HG02970 (cell line): ENCODE measurements at regions not wholly inside any gene's neighbourhood (a gene's known extent, or its start where the extent isn't known, plus 50 kb on each side); places are given as distances from the start of the nearest gene placed in this dataset.

Source experiments
- ATAC-seq: cut with Tn5 transposase; IDR thresholded peaks from one replicate; pipeline ENCODE4 v1.9.1; 2021; ENCODE audit warnings: mild to moderate bottlenecking, moderate library complexity, moderate number of reproducible peaks; ENCODE audit not compliant: unreplicated experiment, low FRiP score

DNA sequence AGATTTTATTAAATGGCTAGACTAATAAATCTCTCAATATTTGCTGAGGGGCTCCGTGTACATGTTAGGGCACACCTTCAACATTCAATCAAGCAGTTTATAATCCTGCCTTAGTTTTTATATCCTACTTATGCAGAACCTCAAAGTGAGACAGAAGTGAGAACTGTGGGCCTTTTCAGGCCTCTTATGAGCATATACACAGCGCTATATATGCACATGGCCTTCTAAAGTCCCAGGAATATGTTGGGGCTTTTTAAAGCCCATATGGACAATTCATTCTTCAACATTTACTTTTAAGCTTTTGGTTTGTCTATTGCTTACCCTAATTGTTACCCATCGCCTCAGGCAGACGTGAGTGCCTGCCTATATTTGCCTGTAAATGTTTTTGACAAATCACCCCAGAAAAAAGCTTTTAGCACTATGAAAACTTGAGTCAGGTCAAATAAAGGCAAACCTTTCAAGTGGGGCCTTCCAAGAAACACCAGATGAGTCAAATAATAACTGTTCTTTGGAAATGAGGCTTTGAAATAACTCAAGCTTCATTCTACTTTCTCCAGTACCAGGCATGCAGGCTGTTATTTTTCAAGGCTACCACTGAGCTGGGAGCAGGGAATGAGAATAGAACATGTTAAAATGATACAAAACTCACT, 58.2 kb downstream of the ESM1 start:
- no peak for ATAC-seq

DNA sequence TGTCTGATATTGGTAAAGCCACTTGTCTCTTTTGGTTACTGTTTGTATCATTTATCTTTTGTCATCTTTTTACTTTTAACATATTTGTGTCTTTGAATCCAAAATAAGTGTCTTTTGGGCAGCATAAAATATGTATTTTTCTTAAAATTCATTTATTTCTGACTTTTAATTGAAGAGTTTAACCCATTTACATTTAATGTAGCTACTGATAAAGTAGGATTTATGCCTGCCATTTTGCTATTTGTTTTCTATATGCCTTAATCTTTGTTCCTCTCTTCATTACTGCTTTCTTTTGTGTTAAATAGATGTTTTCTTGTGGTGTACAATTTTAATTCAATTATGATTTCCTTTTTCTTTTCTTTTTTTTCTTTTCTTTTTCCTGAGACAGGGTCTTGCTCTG, 60.9 kb downstream of the ESM1 start:
- no peak for ATAC-seq

DNA sequence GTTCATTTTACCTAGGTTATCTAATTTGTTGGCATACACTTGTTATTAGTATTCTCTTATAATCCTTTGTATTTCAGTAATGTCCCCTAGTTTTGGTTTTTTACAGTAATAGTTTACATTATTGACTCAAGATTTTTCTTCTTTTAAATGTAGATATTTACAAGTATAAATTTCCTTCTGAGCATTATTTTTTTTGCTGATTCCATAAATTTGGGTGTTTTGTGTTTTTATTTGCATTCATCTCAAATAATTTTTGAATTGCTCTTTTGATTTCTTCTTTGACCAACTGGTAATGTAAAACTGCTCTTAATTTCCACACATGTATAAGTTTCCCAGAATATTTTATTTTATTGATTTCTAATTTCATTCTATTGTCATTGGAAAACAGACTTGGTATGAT, 68.1 kb downstream of the ESM1 start:
- no peak for ATAC-seq

DNA sequence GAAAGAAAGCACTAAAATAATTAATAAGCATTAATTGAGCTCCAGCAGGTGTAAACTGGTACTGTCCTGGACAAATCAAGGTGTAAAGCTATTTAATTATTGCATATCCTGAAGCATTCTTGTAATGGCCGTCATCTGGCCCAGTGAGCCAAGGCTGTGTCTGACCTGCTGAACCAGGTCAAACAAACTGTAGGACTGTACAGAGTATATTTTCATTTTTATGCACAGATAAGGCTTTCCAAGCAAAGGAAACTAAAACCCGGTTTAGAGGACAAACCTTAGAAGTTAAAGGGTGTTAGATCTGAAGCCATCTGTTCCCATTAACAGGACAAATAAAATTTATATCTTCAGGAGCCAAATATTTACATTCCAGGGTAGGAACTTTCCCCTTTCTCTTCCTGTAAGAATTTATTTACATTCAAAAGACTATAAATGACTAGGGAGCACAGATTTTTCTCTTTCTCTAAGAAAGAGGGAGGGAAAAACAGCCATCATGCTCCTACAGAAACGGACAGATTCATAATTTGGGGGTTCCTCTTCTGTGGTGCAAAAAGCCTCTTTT, 69.8 kb downstream of the ESM1 start:
- ATAC-seq, result no peak

DNA sequence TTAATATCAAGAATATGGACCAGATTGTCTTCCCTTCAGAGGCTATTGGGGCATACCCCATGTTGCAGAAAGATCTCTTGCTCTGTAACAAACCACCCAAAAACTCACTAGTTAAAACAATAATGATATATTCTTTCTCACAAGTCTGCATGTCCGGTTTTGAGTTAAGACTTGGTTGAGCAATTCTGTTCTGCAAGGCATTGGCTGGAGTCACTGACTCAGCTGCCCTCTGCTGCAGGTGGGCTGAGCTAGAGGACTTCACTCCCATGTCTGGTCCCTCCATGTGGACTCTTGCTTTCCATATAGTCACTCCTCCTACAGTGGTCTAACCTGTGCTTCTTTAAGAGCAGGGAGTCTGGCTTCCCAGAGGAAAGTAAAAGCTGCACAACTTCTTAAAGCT, 73.4 kb downstream of the ESM1 start:
- no peak for ATAC-seq

DNA sequence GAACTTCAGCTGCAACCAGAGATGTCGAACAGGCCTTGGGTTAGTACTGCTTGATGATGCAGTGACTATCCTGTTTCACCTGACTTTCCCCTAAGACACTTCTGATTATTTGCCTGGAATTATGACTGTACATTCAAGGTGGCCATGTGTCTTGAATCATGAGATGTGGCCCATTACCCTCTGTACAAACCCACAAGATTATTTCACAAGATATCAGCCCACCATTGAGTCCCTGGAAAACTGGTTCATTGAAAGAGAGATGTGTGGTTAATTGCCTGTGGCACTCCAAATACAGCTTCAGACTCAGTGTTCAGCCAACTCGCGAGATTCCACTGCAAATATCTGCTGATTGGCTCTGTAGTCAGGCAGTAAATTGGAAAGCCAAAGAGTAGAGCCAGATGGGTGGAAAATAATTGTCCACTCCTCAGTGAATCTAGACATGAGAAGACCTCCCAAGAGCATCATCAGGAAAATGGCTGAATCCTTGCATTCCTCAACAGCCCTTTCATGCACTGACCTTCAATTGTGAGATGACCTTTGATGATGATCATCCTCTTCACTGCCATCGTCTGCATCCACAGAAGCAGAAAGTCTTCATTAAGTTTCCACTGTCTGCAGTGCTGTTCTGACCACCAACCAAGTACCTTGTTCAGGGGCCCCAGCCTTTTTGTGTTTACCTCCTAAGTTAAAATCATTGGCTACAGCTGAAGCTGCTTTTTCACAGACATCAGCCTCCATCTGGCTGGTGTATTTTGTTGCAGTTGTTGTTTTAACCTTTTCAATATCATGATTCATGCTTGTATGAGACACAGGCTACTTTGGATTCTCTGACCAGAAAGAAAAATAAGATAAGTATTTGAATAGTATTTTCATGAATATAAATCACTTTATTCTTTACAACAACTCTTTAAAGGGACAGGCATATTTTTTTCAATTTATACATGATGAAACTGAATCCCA, 75.2 kb downstream of the ESM1 start:
- no peak for ATAC-seq

DNA sequence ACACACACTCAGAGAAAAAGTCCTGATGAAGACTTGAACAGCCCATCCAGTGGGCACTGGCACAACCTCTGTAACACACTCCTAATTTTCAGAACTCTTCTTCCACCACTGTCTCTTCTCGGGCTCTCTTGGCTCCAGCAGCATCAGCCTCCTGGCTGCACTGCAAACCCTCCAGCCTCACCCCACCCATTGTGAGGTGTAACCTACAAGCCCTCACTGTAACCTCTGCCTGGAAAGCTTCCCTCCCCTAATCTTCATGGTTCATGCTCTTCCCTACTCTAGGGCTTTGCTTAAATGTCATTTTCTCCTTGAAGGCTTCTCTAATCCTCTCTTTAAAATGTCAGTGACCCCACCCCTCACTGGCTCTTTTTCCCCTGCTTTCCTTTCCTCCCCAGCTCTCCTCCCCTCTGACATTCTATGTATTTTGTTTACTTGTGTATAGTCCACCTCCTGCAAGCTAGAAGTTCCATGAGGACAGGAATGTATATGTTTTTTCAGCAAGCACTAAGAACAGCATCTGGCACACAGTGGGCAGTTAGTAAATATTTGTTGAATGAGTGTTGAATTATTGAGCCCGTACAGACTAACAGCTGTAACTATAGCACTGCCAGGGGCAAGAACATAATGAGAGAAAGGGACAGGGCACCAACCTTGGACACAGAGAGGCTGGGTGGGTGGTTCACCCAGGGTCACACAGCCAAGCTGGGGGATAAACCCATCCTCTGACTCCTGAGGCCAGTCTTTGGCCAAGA, 76.4 kb downstream of the ESM1 start:
- no peak for ATAC-seq

DNA sequence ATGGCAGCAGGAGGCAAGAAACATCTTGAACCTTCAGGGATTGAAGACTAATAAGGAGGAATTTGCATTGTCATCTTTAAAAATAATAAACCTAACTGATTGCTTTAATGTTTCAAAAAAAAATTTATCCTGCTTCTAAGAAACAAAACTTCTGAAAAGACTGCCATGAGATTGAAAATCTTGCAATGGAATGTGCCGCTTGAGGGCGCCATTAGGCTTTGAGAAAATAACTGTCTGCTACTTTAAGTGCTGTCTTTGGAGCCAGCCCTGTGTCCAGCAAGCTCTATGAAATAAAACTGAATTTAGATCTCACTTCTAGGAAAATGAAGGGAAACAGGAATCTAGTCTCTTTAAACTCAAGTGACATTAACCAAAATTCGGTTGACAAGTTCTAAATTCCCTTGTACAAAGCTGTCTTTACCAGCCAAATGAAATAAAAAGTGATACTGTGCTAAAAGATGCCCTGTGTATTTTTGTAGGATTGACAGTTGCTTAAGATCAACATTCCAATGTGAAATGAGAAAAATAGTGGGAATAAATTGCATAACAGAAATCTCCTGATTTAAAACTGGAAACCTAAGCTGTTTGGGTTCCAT, 79.4 kb downstream of the ESM1 start:
- no peak for ATAC-seq

DNA sequence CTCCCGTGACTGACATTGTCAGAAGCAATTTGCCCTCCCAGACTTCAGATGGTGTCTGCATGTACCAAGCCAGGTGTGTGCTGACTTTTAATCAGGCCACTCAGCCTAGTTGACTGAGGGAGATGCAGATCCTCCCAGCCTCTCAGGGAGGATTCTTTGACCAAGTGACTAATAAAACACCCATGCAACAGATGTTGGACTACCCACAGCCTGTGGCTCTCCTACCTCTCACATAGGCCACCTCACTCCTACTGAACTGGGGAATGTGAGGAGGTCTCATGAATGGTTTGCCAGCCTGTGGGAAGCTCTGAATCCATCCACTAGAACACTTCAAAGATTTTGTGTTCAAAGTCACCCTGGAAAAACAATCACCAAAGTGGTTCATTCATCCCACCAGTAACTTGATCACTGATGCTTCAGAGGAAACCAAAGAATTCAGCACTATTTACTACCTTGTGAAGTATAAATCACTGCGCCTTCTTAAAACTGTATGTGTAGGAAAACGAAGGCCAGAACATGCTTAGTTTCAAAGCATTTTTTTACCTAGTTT, 80.1 kb downstream of the ESM1 start:
- no peak for ATAC-seq

DNA sequence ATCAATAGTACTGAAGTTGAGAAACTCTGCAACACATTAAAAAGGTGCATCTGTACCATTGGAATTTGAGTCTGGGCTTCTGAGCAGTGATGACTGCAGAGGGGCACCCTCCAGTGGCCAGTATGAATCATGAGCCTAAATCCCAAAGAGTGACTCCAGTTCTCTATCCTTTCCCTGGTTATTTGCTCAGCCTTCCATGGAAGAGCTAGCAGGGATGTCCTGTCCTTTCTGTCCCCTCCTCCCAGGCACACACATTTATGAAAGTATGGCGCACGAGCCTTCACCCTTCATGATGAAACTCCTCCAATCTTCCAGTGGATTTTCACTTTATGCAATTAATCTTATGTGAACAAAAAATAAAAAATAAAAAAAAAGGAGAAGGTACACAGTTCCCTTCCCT, 81.0 kb downstream of the ESM1 start:
- no peak for ATAC-seq

DNA sequence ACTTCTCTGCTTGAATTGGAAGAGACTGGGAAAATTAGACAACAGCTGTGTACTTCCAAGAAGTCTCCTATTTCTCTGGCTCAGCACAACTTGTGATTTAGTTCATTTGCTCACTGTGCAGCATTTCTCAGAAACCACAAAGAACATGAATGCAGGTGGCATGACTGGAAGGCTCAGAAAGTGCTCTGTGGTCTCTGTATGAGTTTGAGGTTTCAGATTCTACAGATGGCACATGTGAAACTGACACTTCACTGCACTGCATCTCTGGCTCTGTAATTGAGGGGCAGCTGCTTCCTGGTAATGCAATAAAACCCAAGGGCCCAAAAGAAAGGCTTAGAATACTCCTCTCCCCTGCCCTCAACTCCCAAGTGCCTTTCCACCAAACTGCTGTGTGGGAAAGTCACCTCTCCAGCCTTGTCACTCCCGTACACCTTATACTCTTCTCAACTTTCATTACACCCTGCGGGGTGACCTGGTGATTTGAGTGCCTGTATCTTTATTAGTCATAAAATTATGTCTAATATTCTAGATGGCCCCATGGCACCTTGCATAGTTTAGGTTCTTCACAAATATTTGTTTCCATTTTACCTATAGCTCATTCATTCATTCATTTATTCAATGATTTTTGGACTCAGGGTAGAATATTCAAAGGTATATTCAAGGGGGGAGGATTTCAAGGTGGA, 82.5 kb downstream of the ESM1 start:
- ATAC-seq, result peak; percentile 98

DNA sequence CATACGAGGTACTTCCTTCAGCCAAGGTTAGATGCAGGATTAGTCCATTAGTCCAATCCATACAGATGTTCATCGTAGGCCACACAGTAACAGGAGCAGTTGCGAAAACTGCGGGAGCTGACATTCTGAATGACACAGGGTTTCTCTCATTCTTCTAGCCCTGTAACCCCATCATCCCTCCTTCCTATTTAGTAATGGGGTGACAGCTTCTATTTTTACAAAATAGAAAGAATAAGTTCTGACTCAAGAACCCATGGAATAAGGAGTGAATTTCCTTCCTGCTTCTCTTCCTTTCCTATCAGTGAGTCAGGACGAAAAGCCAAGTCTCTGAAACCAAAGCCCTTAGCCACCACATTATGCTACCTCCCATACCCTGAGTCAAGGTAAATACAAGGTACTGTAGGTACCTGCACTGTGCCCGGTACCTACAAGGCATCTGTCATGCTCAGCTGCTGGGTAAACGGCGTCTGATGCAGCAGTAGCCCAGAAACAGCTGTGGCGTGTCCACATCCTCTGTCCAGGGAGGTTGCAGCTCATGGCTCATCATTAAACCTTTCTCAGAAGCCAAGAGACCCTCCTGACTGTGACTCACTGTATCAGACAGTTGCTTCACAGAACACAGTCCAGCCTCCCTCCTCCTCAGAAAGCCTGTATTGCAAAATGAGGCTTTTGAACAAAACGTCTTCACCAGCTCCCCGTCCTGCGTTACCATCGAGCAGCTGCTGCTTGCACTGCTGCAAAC, 84.2 kb downstream of the ESM1 start:
- no peak for ATAC-seq

DNA sequence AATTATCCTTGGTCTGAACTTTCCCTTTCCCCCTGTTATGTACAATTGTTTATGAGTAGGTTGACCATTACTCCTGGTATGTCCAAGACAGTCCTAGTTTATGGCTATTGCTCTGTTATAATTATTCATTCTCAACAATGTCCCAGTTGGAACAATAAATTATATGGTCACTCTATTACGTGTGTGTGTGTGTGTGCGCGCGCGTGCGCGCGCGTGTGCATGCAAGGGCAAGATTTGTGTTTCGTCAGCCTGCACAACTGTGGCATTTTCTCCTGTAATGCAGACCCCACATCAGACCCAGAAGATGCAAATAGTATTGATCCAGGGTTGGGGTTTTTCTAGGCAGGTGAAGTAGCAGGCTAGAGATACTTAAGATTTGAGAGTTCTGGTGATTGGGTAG, 88.4 kb downstream of the ESM1 start:
- ATAC-seq, result no peak

DNA sequence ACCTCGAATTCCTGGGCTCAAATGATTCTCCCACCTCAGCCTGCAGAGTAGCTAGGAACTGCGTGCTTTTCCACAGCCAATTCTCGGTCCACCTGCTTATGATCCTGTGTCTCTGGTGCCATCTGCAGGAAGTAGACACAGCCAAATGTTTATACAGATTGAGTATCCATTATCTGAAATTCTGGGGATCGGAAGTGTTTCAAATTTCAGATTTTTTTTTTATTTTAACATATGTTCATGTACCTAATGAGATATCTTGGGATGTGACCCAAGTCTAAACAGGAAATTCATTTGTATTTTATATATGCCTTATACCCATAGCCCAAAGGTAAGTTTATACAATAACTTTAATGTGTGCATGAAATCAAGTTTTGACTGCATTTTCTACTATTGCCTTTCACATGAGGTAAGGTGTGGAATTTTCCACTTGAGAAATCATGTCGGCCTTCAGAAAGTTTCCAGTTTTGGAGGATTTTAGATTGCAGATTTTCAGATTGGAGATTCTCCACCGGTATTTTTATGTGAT, 89.5 kb downstream of the ESM1 start:
- ATAC-seq, result no peak

DNA sequence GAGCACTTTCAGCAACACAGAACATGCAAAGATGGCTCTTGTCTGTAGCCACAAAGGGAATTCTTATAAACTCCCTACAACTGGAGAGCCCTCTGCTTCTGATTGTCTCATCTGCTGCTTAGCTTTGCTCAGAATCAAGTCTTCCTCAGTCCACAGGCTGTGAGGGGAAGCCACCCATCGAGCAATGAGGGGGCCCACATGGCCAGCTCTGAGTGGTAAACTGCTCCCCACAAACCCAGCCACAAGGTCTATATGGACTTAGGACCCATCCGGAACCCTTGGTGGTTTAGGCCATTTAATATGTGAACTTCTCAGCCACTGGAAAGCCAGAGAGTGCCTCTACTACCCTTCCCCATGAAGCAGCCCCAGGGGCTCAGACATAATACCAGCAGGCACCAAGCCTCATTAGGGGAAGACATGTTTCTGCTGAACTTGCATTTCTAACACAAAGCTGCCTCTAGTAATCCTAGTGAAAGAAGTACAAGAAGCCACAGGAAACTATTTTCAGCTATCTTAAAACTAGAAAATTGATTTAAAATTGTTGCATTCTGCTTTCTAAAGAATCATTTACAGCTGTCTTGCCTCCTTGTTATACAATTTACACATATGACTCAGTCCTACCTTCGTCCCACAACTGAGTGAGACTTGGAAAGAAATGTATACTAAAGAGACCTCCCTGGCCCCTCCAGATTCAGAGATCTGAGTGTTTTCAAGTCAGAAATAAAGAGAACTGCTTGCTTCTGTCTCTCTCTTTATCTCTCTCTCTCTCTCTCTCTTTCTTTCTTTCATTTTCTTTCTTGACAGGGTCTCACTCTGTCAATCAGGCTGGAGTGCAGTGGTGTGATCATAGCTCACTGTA, 90.2 kb downstream of the ESM1 start:
- ATAC-seq, result no peak

DNA sequence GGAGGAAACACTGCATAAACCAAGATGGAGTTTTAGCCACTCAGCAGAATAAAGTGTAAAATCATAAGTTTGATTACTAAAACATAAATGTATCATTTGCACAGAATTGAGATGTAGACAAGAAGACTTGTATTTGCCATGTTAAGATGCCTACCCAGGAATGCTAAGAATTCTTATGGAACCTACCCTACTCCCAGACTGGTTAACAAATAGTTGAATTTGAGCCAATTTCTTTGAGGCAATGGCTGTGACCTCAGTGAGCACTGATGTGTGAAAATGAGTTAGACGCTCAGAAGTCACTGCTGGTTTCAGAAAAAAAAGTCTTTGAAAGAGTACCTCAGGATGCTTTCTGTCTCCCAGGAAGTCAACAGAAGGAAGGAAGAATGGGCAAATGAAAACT, 95.6 kb downstream of the ESM1 start:
- no peak for ATAC-seq

DNA sequence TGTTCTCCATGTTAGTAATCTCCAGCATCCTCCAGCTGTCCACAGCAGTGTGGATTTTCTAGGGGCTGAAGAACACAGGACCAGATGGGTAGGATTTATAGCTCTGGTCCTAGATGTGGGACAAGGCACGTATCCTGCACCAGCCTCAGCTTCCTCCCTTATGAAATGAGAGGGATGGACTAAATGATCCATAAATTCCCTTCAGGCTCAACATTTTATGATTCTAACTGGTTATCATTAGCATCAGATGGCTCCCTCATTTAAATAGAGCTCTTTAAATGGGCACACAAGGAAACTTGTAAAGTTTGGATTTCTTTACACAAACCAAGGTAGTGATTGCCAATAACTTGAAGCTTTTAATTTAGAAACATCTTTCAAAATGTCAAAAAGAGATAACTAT, 97.7 kb downstream of the ESM1 start:
- no peak for ATAC-seq

DNA sequence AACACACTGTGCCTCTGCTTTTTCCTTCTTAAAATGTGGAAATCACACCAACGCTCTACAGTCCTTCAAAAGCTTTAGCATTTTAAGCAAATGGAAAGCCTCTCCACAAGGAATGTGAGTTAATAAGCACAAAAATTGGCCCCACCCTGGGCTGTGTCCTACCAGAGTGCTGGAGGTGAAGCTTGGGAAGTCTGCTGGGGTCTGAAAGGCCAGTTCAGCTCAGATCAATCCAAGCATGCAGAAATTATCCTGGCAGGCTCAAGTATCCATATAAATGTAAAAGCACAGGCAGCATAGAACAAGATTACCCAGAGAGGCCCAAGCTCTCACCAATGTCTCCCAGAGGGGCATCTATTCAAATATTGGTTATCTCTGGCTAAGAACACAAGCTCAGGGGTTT, 98.5 kb downstream of the ESM1 start:
- no peak for ATAC-seq
